PFSK-1 (cell line): ENCODE measurements at regions not wholly inside any gene's neighbourhood (a gene's known extent, or its start where the extent isn't known, plus 50 kb on each side); places are given as distances from the start of the nearest gene placed in this dataset.

Experiments used
- POLR2AphosphoS5 ChIP-seq: IDR thresholded peaks from 2 replicates; pipeline ENCODE4 v1.6.1; 2012; ENCODE audit warnings: low read depth, mild to moderate bottlenecking, control low read depth, low read length, moderate library complexity
- TF ChIP-seq, protein P1 (sequence below), 2 experiments: IDR thresholded peaks; 2 replicates each; pipeline versions ENCODE4 v1.6.1 to v1.8.0; 2011 to 2012; ENCODE audit warnings: low read depth in 2 of 2, low read length in 2 of 2, control low read depth in 1 of 2, inconsistent platforms in 1 of 2, mild to moderate bottlenecking in 1 of 2, moderate library complexity in 1 of 2; ENCODE audit not compliant: insufficient read depth in 1 of 2

DNA sequence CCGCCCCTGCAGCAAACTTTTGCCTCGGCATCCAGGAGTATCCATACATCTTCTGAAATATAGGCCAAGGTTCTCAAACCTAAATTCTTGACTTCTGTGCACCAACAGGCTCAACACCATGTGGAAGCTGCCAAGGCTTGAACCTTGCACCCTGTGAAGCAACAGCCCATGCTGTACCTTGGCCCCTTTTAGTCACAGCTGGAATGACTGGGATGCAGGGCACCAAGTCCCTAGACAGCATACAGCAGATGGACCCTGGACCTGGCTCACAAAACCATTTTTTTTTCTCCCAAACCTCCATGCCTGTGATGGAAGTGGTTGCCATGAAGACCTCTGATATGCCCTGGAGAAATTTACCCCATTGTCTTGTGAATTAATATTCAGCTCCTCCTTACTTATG, 233.8 kb upstream of the KCND2 start:
- TF ChIP-seq POLR2AphosphoS5 = no peak
- TF ChIP-seq, protein P1, sequence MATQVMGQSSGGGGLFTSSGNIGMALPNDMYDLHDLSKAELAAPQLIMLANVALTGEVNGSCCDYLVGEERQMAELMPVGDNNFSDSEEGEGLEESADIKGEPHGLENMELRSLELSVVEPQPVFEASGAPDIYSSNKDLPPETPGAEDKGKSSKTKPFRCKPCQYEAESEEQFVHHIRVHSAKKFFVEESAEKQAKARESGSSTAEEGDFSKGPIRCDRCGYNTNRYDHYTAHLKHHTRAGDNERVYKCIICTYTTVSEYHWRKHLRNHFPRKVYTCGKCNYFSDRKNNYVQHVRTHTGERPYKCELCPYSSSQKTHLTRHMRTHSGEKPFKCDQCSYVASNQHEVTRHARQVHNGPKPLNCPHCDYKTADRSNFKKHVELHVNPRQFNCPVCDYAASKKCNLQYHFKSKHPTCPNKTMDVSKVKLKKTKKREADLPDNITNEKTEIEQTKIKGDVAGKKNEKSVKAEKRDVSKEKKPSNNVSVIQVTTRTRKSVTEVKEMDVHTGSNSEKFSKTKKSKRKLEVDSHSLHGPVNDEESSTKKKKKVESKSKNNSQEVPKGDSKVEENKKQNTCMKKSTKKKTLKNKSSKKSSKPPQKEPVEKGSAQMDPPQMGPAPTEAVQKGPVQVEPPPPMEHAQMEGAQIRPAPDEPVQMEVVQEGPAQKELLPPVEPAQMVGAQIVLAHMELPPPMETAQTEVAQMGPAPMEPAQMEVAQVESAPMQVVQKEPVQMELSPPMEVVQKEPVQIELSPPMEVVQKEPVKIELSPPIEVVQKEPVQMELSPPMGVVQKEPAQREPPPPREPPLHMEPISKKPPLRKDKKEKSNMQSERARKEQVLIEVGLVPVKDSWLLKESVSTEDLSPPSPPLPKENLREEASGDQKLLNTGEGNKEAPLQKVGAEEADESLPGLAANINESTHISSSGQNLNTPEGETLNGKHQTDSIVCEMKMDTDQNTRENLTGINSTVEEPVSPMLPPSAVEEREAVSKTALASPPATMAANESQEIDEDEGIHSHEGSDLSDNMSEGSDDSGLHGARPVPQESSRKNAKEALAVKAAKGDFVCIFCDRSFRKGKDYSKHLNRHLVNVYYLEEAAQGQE (IDR thresholded peaks at IDR 0.05; ENCODE audit: insufficient read depth in 1 of 2, low read depth in 2 of 2, low read length in 2 of 2) = no peak
